HCT116 (cell line): ENCODE measurements at regions not wholly inside any gene's neighbourhood (a gene's known extent, or its start where the extent isn't known, plus 50 kb on each side); places are given as distances from the start of the nearest gene placed in this dataset.

ENCODE experiments used
- ATAC-seq: fragments of 200-7000 bp; cut with Tn5 transposase; 2 replicates; pipeline ENCODE4 v1.9.1; 2020; ENCODE audit warnings: mild to moderate bottlenecking, moderate library complexity
- BruUV-seq: library from RNA; stranded (reverse); fragments of 400-500 nt; replicated peaks from 2 replicates; lab custom pipeline; 2021; lab: Mats Ljungman, UMichigan
- CTCF ChIA-PET: fragments of 300-600 bp; sonication (Branson Sonifier 250); formaldehyde crosslinking; loops from one replicate; lab custom pipeline; 2021; ENCODE audit warnings: antibody characterized with exemption; lab: Charles Lee
- POLR2A ChIA-PET: fragments of 300-600, 350-600 bp; sonication (Branson Sonifier 250); formaldehyde crosslinking; loops from one replicate; lab custom pipeline; 2021; ENCODE audit warnings: antibody characterized with exemption; lab: Charles Lee
- RAD21 ChIA-PET, 2 experiments: fragments of 300-600 bp; sonication (Branson Sonifier 250); formaldehyde crosslinking; loops; one replicate each; lab custom pipeline; 2023; ENCODE audit warnings: low total read pairs in 2 of 2; ENCODE audit not compliant: uncharacterized antibody in 2 of 2, unreplicated experiment in 2 of 2, low non-redundant PET in 1 of 2; lab: Charles Lee
- DNase-seq: peaks from one replicate; pipeline ENCODE4 v3.0.0-alpha.2; 2010; ENCODE audit warnings: low read depth, low spot score
- H2AFZ ChIP-seq: fragments of 200-600 bp; shearing (Covaris generic), sonication (generic); 2 replicates; pipeline ENCODE4 v1.6.1; 2017; ENCODE audit warnings: low read depth, mixed run types, mixed read lengths, antibody characterized with exemption, low read length; ENCODE audit not compliant: poor library complexity, severe bottlenecking
- H3K27ac ChIP-seq: 2 replicates; pipeline ENCODE4 v1.5.1; 2012; ENCODE audit warnings: low read depth, low read length
- H3K27me3 ChIP-seq: fragments of 200-600 bp; sonication (generic); 2 replicates; pipeline ENCODE4 v1.6.1; 2016; ENCODE audit warnings: mixed run types, low read length, mixed read lengths; ENCODE audit not compliant: insufficient read depth
- H3K36me3 ChIP-seq, 2 experiments: fragments of 200-500 bp in 1 of 2; fragments of 200-600 bp in 1 of 2; sonication (Bioruptor generic) in 1 of 2; sonication (generic) in 1 of 2; 2 replicates each; pipeline versions ENCODE4 v1.5.1 to v1.6.1; 2014 to 2016; ENCODE audit warnings: low read length in 2 of 2, inconsistent platforms in 1 of 2, mixed read lengths in 1 of 2, mixed run types in 1 of 2; ENCODE audit not compliant: insufficient read depth in 2 of 2, control insufficient read depth in 1 of 2
- H3K4me1 ChIP-seq, 2 experiments: fragments of 200-600 bp in 1 of 2; sonication (generic) in 1 of 2; 2 replicates each; pipeline versions ENCODE4 v1.5.1 to v1.6.1; 2012 to 2017; ENCODE audit warnings: low read length in 2 of 2, inconsistent platforms in 1 of 2, mild to moderate bottlenecking in 1 of 2, mixed read lengths in 1 of 2, mixed run types in 1 of 2, moderate library complexity in 1 of 2; ENCODE audit not compliant: insufficient read depth in 2 of 2, control insufficient read depth in 1 of 2
- H3K4me2 ChIP-seq: fragments of 200-600 bp; sonication (generic); 2 replicates; pipeline ENCODE4 v1.6.1; 2017; ENCODE audit warnings: mixed run types, low read length, mixed read lengths
- H3K4me3 ChIP-seq, 2 experiments: fragments of 200-600 bp in 1 of 2; sonication (generic) in 1 of 2; replicated peaks in 1 of 2; 2 replicates each; pipeline ENCODE4 v1.5.1; 2011 to 2016; ENCODE audit warnings: low read length in 2 of 2, control low read depth in 1 of 2, low read depth in 1 of 2, mild to moderate bottlenecking in 1 of 2, mixed read lengths in 1 of 2, mixed run types in 1 of 2
- H3K79me2 ChIP-seq: fragments of 200-600 bp; sonication (generic); 2 replicates; pipeline ENCODE4 v1.6.1; 2017; ENCODE audit warnings: mild to moderate bottlenecking, mixed run types, low read length, moderate library complexity, mixed read lengths; ENCODE audit not compliant: insufficient read depth
- H3K9ac ChIP-seq: fragments of 200-600 bp; sonication (generic); 2 replicates; pipeline ENCODE4 v1.6.1; 2016; ENCODE audit warnings: low read length, mixed read lengths
- H3K9me2 ChIP-seq: fragments of 200-600 bp; sonication (generic), shearing (Covaris generic); 2 replicates; pipeline ENCODE4 v1.6.1; 2017; ENCODE audit warnings: mixed run types, mild to moderate bottlenecking, moderate library complexity; ENCODE audit not compliant: insufficient read depth
- H3K9me3 ChIP-seq, 2 experiments: fragments of 200-500 bp in 1 of 2; fragments of 200-600 bp in 1 of 2; sonication (Bioruptor generic) in 1 of 2; sonication (generic) in 1 of 2; 2 replicates each; pipeline ENCODE4 v1.6.1; 2014 to 2017; ENCODE audit warnings: low read length in 2 of 2, mixed read lengths in 2 of 2, inconsistent platforms in 1 of 2, low read depth in 1 of 2, mild to moderate bottlenecking in 1 of 2, mixed run types in 1 of 2, moderate library complexity in 1 of 2; ENCODE audit not compliant: control insufficient read depth in 1 of 2, insufficient read depth in 1 of 2
- H4K20me1 ChIP-seq: fragments of 200-600 bp; sonication (generic), shearing (Covaris generic); 2 replicates; pipeline ENCODE4 v1.6.1; 2017; ENCODE audit warnings: mixed run types, mild to moderate bottlenecking, moderate library complexity; ENCODE audit not compliant: insufficient read depth
- ATF3 ChIP-seq: IDR thresholded peaks from 2 replicates; pipeline ENCODE4 v1.6.1; 2012
- CBX3 ChIP-seq: IDR thresholded peaks from 2 replicates; pipeline ENCODE4 v1.6.1; 2012; ENCODE audit warnings: low read depth
- CEBPB ChIP-seq: IDR thresholded peaks from 2 replicates; pipeline ENCODE4 v1.6.1; 2012; ENCODE audit warnings: low read depth
- EGR1 ChIP-seq: IDR thresholded peaks from 2 replicates; pipeline ENCODE4 v1.6.1; 2012; ENCODE audit warnings: low read depth
- EZH2phosphoT487 ChIP-seq: fragments of 200-600 bp; IDR thresholded peaks from 2 replicates; pipeline ENCODE4 v1.6.1; 2018; ENCODE audit warnings: antibody characterized with exemption, borderline replicate concordance
- JUND ChIP-seq: IDR thresholded peaks from 2 replicates; pipeline ENCODE4 v1.6.1; 2012
- MAX ChIP-seq: IDR thresholded peaks from 2 replicates; pipeline ENCODE4 v1.6.1; 2012
- POLR2A ChIP-seq: IDR thresholded peaks from 2 replicates; pipeline ENCODE4 v1.7.0; 2011; ENCODE audit warnings: borderline replicate concordance; ENCODE audit not compliant: insufficient read depth, insufficient read length; ENCODE audit errors: extremely low read depth
- RAD21 ChIP-seq: IDR thresholded peaks from 2 replicates; pipeline ENCODE4 v1.6.1; 2012; ENCODE audit warnings: low read depth, mild to moderate bottlenecking
- SIN3A ChIP-seq: IDR thresholded peaks from 2 replicates; pipeline ENCODE4 v1.6.1; 2012; ENCODE audit warnings: low read depth
- SP1 ChIP-seq: IDR thresholded peaks from 2 replicates; pipeline ENCODE4 v1.6.1; 2012; ENCODE audit warnings: low read depth
- SRF ChIP-seq: IDR thresholded peaks from 2 replicates; pipeline ENCODE4 v1.6.1; 2012; ENCODE audit warnings: low read depth
- TCF7L2 ChIP-seq: IDR thresholded peaks from 2 replicates; pipeline ENCODE4 v1.7.0; 2011; ENCODE audit warnings: borderline replicate concordance, inconsistent platforms; ENCODE audit not compliant: insufficient read depth, insufficient read length; ENCODE audit errors: extremely low read depth
- YY1 ChIP-seq: IDR thresholded peaks from 2 replicates; pipeline ENCODE4 v1.6.1; 2011; ENCODE audit warnings: low read length, low read depth, moderate library complexity, mild to moderate bottlenecking; ENCODE audit not compliant: insufficient replicate concordance; ENCODE audit errors: extremely low read depth
- ZBTB33 ChIP-seq: IDR thresholded peaks from 2 replicates; pipeline ENCODE4 v1.6.1; 2011; ENCODE audit warnings: mild to moderate bottlenecking, low read length, moderate library complexity; ENCODE audit not compliant: insufficient replicate concordance; ENCODE audit errors: extremely low read depth
- ZFX ChIP-seq: fragments of 450-650 bp; IDR thresholded peaks from 2 replicates; pipeline ENCODE4 v1.6.1; 2017
- intact Hi-C: fragments of 100-400 bp; cut with micrococcal nuclease; formaldehyde crosslinking; loops from 2 replicates; pipeline ENCODE4 v1.10.0; 2022

DNA sequence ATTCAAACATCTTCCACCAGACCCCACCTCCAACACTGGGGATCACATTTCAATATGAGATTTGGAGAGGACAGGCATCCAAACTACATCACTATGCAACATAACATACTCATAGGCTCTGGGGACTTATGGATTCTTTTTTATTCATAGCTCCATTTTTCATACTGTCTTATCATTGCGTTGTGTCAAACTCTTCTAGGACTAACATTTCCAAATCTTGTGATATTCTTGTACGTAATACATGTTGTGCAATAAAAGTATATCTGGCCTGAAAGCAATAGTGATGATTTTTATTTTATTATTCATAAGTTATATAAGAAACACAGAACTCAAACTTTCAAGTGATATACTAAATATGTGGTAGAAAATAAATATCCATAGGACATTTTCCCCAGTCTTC, 60.6 kb upstream of the ACTR3 start:
- H3K4me3 ChIP-seq: no peak overlapping the region
- ChIA-PET CTCF (no interaction called here), POLR2A (no interaction called here), RAD21 (no interaction called here)
- no peak for ATAC-seq
- no peaks in the 10 kb centered on the region for H3K27me3 ChIP-seq
- H3K9ac ChIP-seq: no peak overlapping the region
- H3K4me2 ChIP-seq: no peak overlapping the region
- no peak overlapping the region for H2AFZ ChIP-seq
- BruUV-seq: no TSS peak
- H3K79me2 ChIP-seq: no peaks in the 10 kb centered on the region
- intact Hi-C loops: no loop called here
- DNase-seq: no peak
- H4K20me1 ChIP-seq: no peaks in the 10 kb centered on the region
- H3K36me3 ChIP-seq: no peaks in the 10 kb centered on the region
- H3K9me3 ChIP-seq: no peaks in the 10 kb centered on the region
- no peaks in the 10 kb centered on the region for H3K9me2 ChIP-seq
- TF ChIP-seq ZBTB33 (no peak), ATF3 (no peak), SP1 (no peak), YY1 (no peak)
- H3K4me1 ChIP-seq: peaks cover 0 to 3% of the 10 kb centered on the region in 2 experiments; a peak in 1 of 4 replicates
- no peak overlapping the region for H3K27ac ChIP-seq

GRCh38 chr2:113828049-113828742, 61.7 kb upstream of the ACTR3 start:
- CTCF ChIA-PET: no interaction called here
- no peak overlapping the region for H3K4me2 ChIP-seq
- H3K27ac ChIP-seq: no peak overlapping the region
- H3K9me2 ChIP-seq: no peaks in the 10 kb centered on the region
- RAD21 ChIA-PET: no interaction called here
- H3K4me3 ChIP-seq: no peak overlapping the region
- H3K4me1 ChIP-seq: peaks cover 0 to 3% of the 10 kb centered on the region in 2 experiments; a peak in 1 of 4 replicates
- no peaks in the 10 kb centered on the region for H3K79me2 ChIP-seq
- no peaks in the 10 kb centered on the region for H3K36me3 ChIP-seq
- TF ChIP-seq MAX: no peak
- no peak for TF ChIP-seq ZBTB33
- no peak for TF ChIP-seq TCF7L2
- TF ChIP-seq EZH2phosphoT487: no peak
- TF ChIP-seq ATF3: no peak
- TF ChIP-seq CEBPB: no peak
- no peak for TF ChIP-seq JUND
- TF ChIP-seq CBX3: no peak
- no peak for TF ChIP-seq POLR2A
- no peak for TF ChIP-seq YY1
- no peak for TF ChIP-seq ZFX
- TF ChIP-seq SRF: no peak
- no peak for TF ChIP-seq SIN3A
- TF ChIP-seq EGR1: no peak
- TF ChIP-seq RAD21: no peak
- no peaks in the 10 kb centered on the region for H4K20me1 ChIP-seq
- no peaks in the 10 kb centered on the region for H3K9me3 ChIP-seq
- no TSS peak for BruUV-seq
- H3K9ac ChIP-seq: no peak overlapping the region
- no peaks in the 10 kb centered on the region for H3K27me3 ChIP-seq
- ATAC-seq (no peak), DNase-seq (no peak)
- no peak overlapping the region for H2AFZ ChIP-seq
- POLR2A ChIA-PET: no interaction called here
- intact Hi-C loops: no loop called here
